Hindlimb muscle (tissue), 1 donor: ENCODE measurements at regions not wholly inside any gene's neighbourhood (a gene's known extent, or its start where the extent isn't known, plus 50 kb on each side); places are given as distances from the start of the nearest gene placed in this dataset.
"Not testable (repeated sequence)": the region's sequence is repeated elsewhere in the genome, so short reads cannot be mapped to it uniquely, and the experiment has no call there.

Experiments
- DNase-seq: peaks from one replicate; pipeline ENCODE4 v3.0.0-alpha.2; 2013

GRCh38 chr6:170192905-170193304, 98.0 kb downstream of the DLL1 start:
- no peak for DNase-seq

GRCh38 chr6:170192101-170192500, 98.8 kb downstream of the DLL1 start:
- not testable (repeated sequence) for DNase-seq

- no peak for DNase-seq
These were observed 100.8 kb downstream of the DLL1 start for GRCh38 chr6:170190046-170190445.

- no peak for DNase-seq
These were observed 101.6 kb downstream of the DLL1 start for GRCh38 chr6:170189236-170189635.

GRCh38 chr6:170188571-170189001, 102.3 kb downstream of the DLL1 start:
- no peak for DNase-seq

GRCh38 chr6:170187669-170188566, 103.0 kb downstream of the DLL1 start:
- DNase-seq = no peak

- DNase-seq = no peak
These were observed 103.8 kb downstream of the DLL1 start for GRCh38 chr6:170186941-170187668.

- no peak for DNase-seq
These were observed 104.6 kb downstream of the DLL1 start for GRCh38 chr6:170186006-170186935.

- no peak for DNase-seq
These were observed 105.5 kb downstream of the DLL1 start for GRCh38 chr6:170185175-170185978.

GRCh38 chr6:170184316-170184715, 106.6 kb downstream of the DLL1 start:
- no peak for DNase-seq

- no peak for DNase-seq
These were observed 107.4 kb downstream of the DLL1 start for GRCh38 chr6:170183521-170183920.

- DNase-seq = no peak
These were observed 108.1 kb downstream of the DLL1 start for GRCh38 chr6:170182781-170183120.

- DNase-seq = no peak
These were observed 108.6 kb downstream of the DLL1 start for GRCh38 chr6:170182093-170182780.

GRCh38 chr6:170181338-170181690, 109.6 kb downstream of the DLL1 start:
- DNase-seq = no peak

- DNase-seq = no peak
These were observed 110.1 kb downstream of the DLL1 start for GRCh38 chr6:170180671-170181337.

- DNase-seq = no peak
These were observed 111.1 kb downstream of the DLL1 start for GRCh38 chr6:170179616-170180324.

GRCh38 chr6:170178561-170179477, 112.1 kb downstream of the DLL1 start:
- DNase-seq = no peak

- DNase-seq = no peak
These were observed 112.9 kb downstream of the DLL1 start for GRCh38 chr6:170177772-170178560.
